H9 (cell line): ENCODE measurements at regions not wholly inside any gene's neighbourhood (a gene's known extent, or its start where the extent isn't known, plus 50 kb on each side); places are given as distances from the start of the nearest gene placed in this dataset.

ENCODE experiments used
- DNase-seq: peaks from one replicate; pipeline ENCODE4 v3.0.0-alpha.2; 2017
- H2AFZ ChIP-seq: one replicate; pipeline ENCODE4 v1.6.1; 2013; ENCODE audit warnings: mild to moderate bottlenecking, low read length, control low read depth, moderate library complexity
- H2AK5ac ChIP-seq: 2 replicates; pipeline ENCODE4 v1.6.1; 2013; ENCODE audit warnings: low read length, control low read depth, mixed read lengths; ENCODE audit not compliant: insufficient read length
- H2BK120ac ChIP-seq: one replicate; pipeline ENCODE4 v1.6.1; 2013; ENCODE audit warnings: low read depth, mild to moderate bottlenecking, low read length, control low read depth, inconsistent platforms; ENCODE audit not compliant: poor library complexity, severe bottlenecking
- H2BK12ac ChIP-seq: 2 replicates; pipeline ENCODE4 v1.6.1; 2013; ENCODE audit warnings: low read length, control low read depth, mixed read lengths, low read depth; ENCODE audit not compliant: insufficient read length
- H2BK15ac ChIP-seq: 2 replicates; pipeline ENCODE4 v1.6.1; 2013; ENCODE audit warnings: low read depth, low read length, control low read depth
- H2BK20ac ChIP-seq: one replicate; pipeline ENCODE4 v1.6.1; 2013; ENCODE audit warnings: low read depth, mild to moderate bottlenecking, low read length, control low read depth, inconsistent platforms; ENCODE audit not compliant: poor library complexity, severe bottlenecking
- H2BK5ac ChIP-seq: 2 replicates; pipeline ENCODE4 v1.6.1; 2013; ENCODE audit warnings: low read length, control low read depth, mixed read lengths; ENCODE audit not compliant: insufficient read length
- H3K14ac ChIP-seq: 2 replicates; pipeline ENCODE4 v1.6.1; 2013; ENCODE audit warnings: low read length, control low read depth; ENCODE audit not compliant: insufficient read depth
- H3K18ac ChIP-seq: 2 replicates; pipeline ENCODE4 v1.6.1; 2013; ENCODE audit warnings: low read depth, mild to moderate bottlenecking, mixed read lengths, low read length, control low read depth; ENCODE audit not compliant: insufficient read length
- H3K23ac ChIP-seq: 2 replicates; pipeline ENCODE4 v1.6.1; 2013; ENCODE audit warnings: low read length, control low read depth, mixed read lengths, low read depth; ENCODE audit not compliant: insufficient read length
- H3K23me2 ChIP-seq: 2 replicates; pipeline ENCODE4 v1.6.1; 2013; ENCODE audit warnings: low read depth, mild to moderate bottlenecking, mixed read lengths, low read length, control low read depth; ENCODE audit not compliant: insufficient read length, poor library complexity, severe bottlenecking
- H3K27ac ChIP-seq: 2 replicates; pipeline ENCODE4 v1.5.1; 2013; ENCODE audit warnings: low read length, control low read depth, mixed read lengths, low read depth; ENCODE audit not compliant: insufficient read length
- H3K27me3 ChIP-seq: 2 replicates; pipeline ENCODE4 v1.6.1; 2013; ENCODE audit warnings: low read length, control low read depth, inconsistent platforms; ENCODE audit not compliant: insufficient read depth
- H3K4ac ChIP-seq: 2 replicates; pipeline ENCODE4 v1.6.1; 2013; ENCODE audit warnings: low read depth, mild to moderate bottlenecking, control low read depth, inconsistent platforms, low read length, moderate library complexity
- H3K4me1 ChIP-seq: 2 replicates; pipeline ENCODE4 v1.6.1; 2013; ENCODE audit warnings: low read length, control low read depth, inconsistent platforms; ENCODE audit not compliant: insufficient read depth
- H3K4me2 ChIP-seq: 2 replicates; pipeline ENCODE4 v1.6.1; 2013; ENCODE audit warnings: low read length, control low read depth, mixed read lengths; ENCODE audit not compliant: insufficient read length, insufficient read depth
- H3K56ac ChIP-seq: 2 replicates; pipeline ENCODE4 v1.6.1; 2013; ENCODE audit warnings: low read depth, mild to moderate bottlenecking, mixed read lengths, low read length, control low read depth; ENCODE audit not compliant: insufficient read length
- H3K79me1 ChIP-seq: 2 replicates; pipeline ENCODE4 v1.6.1; 2013; ENCODE audit warnings: low read depth, mild to moderate bottlenecking, moderate library complexity, low read length, control low read depth, inconsistent platforms; ENCODE audit not compliant: insufficient read depth, poor library complexity, severe bottlenecking
- H3K79me2 ChIP-seq: 2 replicates; pipeline ENCODE4 v1.6.1; 2013; ENCODE audit warnings: low read length, control low read depth, inconsistent platforms; ENCODE audit not compliant: insufficient read depth
- H3K9ac ChIP-seq: 2 replicates; pipeline ENCODE4 v1.6.1; 2013; ENCODE audit warnings: low read length, control low read depth, mixed read lengths; ENCODE audit not compliant: insufficient read length; ENCODE audit errors: extremely low read depth
- H3K9me3 ChIP-seq: one replicate; pipeline ENCODE4 v1.6.1; 2013; ENCODE audit warnings: low read depth, low read length, inconsistent platforms; ENCODE audit not compliant: control insufficient read depth
- H3T11ph ChIP-seq: one replicate; pipeline ENCODE4 v1.6.1; 2013; ENCODE audit warnings: mild to moderate bottlenecking, low read length, control low read depth, inconsistent platforms
- H4K20me1 ChIP-seq: one replicate; pipeline ENCODE4 v1.6.1; 2013; ENCODE audit not compliant: control insufficient read depth, insufficient read length, insufficient read depth
- H4K5ac ChIP-seq: 2 replicates; pipeline ENCODE4 v1.6.1; 2013; ENCODE audit warnings: low read depth, mild to moderate bottlenecking, mixed read lengths, low read length, control low read depth; ENCODE audit not compliant: insufficient read length
- H4K8ac ChIP-seq: replicated peaks from 2 replicates; pipeline ENCODE4 v1.6.1; 2013; ENCODE audit warnings: low read length, control low read depth, mixed read lengths, low read depth; ENCODE audit not compliant: insufficient read length
- H4K91ac ChIP-seq: 2 replicates; pipeline ENCODE4 v1.6.1; 2013; ENCODE audit warnings: low read depth, mild to moderate bottlenecking, moderate library complexity, mixed read lengths, low read length, control low read depth; ENCODE audit not compliant: insufficient read length
- H3K27ac Mint-ChIP-seq, 3 experiments: 2 replicates in 2 of 3; 3 replicates in 1 of 3; pipeline ENCODE4 v1.8.0; 2020 to 2021; ENCODE audit warnings: mixed read lengths in 3 of 3, mild to moderate bottlenecking in 1 of 3, moderate library complexity in 1 of 3
- H3K27me3 Mint-ChIP-seq: 2 replicates; pipeline ENCODE4 v1.8.0; 2021; ENCODE audit warnings: low read depth, mild to moderate bottlenecking, moderate library complexity, mixed read lengths
- H3K36me3 Mint-ChIP-seq, 3 experiments: 2 replicates in 2 of 3; 3 replicates in 1 of 3; pipeline ENCODE4 v1.8.0; 2020 to 2021; ENCODE audit warnings: low read depth in 3 of 3, mixed read lengths in 3 of 3; ENCODE audit not compliant: insufficient read depth in 1 of 3
- H3K4me1 Mint-ChIP-seq, 2 experiments: 2 replicates each; pipeline ENCODE4 v1.8.0; 2020; ENCODE audit warnings: mixed read lengths in 2 of 2
- H3K4me3 Mint-ChIP-seq, 2 experiments: 2 replicates in 1 of 2; 3 replicates in 1 of 2; pipeline ENCODE4 v1.8.0; 2020 to 2021; ENCODE audit warnings: mild to moderate bottlenecking in 2 of 2, mixed read lengths in 2 of 2, moderate library complexity in 1 of 2
- H3K9me3 Mint-ChIP-seq, 2 experiments: 2 replicates in 1 of 2; 3 replicates in 1 of 2; pipeline ENCODE4 v1.8.0; 2020; ENCODE audit warnings: mild to moderate bottlenecking in 2 of 2, mixed read lengths in 2 of 2, moderate library complexity in 1 of 2
- CTCF ChIP-seq: fragments of 200-600 bp; sonication (generic); conservative IDR thresholded peaks from 3 replicates; pipeline ENCODE4 v1.8.0; 2021; ENCODE audit warnings: antibody characterized with exemption, mild to moderate bottlenecking
- WGBS: extraction: QIAGEN DNeasy Blood & Tissue Kit; methylation state at CpG from one replicate; pipeline ENCODE4 v1.1.7; 2013; ENCODE audit warnings: missing lambda C conversion rate, low lambda C conversion rate, mixed read lengths; ENCODE audit not compliant: insufficient read length; ENCODE audit errors: extremely low coverage; 5-methylcytosine and 5-hydroxymethylcytosine counted together

GRCh38 chr11:25435197-25435596 lies 896.7 kb upstream of the ANO3 start:
- H3K9ac ChIP-seq: no peak overlapping the region
- H4K5ac ChIP-seq: no peak overlapping the region
- no peaks in the 10 kb centered on the region for H3K9me3 Mint-ChIP-seq
- no peaks in the 10 kb centered on the region for H3K36me3 Mint-ChIP-seq
- no peak overlapping the region for H3K4me3 Mint-ChIP-seq
- no peak overlapping the region for H4K8ac ChIP-seq
- no peaks in the 10 kb centered on the region for H3K27me3 Mint-ChIP-seq
- no peak overlapping the region for H3K4ac ChIP-seq
- no peak overlapping the region for H2AFZ ChIP-seq
- H3K27ac ChIP-seq: no peak overlapping the region
- no peak overlapping the region for H3T11ph ChIP-seq
- H4K20me1 ChIP-seq: no peaks in the 10 kb centered on the region
- no peaks in the 10 kb centered on the region for H3K4me1 Mint-ChIP-seq
- no peak overlapping the region for H3K14ac ChIP-seq
- no peak overlapping the region for H3K23ac ChIP-seq
- H3K79me1 ChIP-seq: no peaks in the 10 kb centered on the region
- no peaks in the 10 kb centered on the region for H3K23me2 ChIP-seq
- H2BK5ac ChIP-seq: no peak overlapping the region
- H2AK5ac ChIP-seq: no peak overlapping the region
- H3K4me2 ChIP-seq: no peak overlapping the region
- no peaks in the 10 kb centered on the region for H3K79me2 ChIP-seq
- H3K27me3 ChIP-seq: no peaks in the 10 kb centered on the region
- H3K4me1 ChIP-seq: no peaks in the 10 kb centered on the region
- no peak overlapping the region for H3K27ac Mint-ChIP-seq
- WGBS: no CpG with 5 or more reads among the region's 1 CpG
- DNase-seq: no peak
- H3K9me3 ChIP-seq: no peaks in the 10 kb centered on the region
- H2BK15ac ChIP-seq: no peak overlapping the region
- no peak overlapping the region for H2BK120ac ChIP-seq
- H2BK20ac ChIP-seq: no peak overlapping the region
- no peak overlapping the region for H2BK12ac ChIP-seq
- no peak overlapping the region for H3K56ac ChIP-seq
- no peak overlapping the region for H4K91ac ChIP-seq
- H3K18ac ChIP-seq: no peak overlapping the region
- no peak for TF ChIP-seq CTCF
